SHP77 treated with DMSO at 0.1 percent for 48 hours (cell line): ENCODE measurements at regions not wholly inside any gene's neighbourhood (a gene's known extent, or its start where the extent isn't known, plus 50 kb on each side); places are given as distances from the start of the nearest gene placed in this dataset.

Experiments
- DNase-seq: peaks from one replicate; lab custom pipeline; 2025; lab: John Stamatoyannopoulos, UW

GRCh38 chr2:43129676-43130547, 96.5 kb downstream of the ZFP36L2 start:
- no peak for DNase-seq

DNA sequence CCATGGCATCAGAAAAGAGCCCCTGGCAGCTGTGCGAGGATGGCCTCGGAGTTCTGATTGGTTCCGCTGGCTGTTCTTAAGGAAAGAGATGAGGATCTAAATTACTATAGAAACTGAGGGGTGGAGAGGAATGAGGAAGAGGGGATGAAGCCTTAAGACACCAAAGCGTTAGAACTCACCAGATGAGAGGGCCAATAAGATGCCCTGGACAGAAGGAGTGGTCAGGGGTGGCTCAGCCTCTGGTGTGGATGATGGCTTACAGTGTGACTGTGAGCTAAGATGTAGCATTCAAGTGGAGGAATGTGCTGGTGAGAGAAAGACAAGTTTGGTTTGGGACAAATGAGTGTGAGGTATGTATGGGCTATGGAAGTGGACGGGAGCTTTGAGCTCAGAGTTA, 97.8 kb downstream of the ZFP36L2 start:
- DNase-seq: no peak

DNA sequence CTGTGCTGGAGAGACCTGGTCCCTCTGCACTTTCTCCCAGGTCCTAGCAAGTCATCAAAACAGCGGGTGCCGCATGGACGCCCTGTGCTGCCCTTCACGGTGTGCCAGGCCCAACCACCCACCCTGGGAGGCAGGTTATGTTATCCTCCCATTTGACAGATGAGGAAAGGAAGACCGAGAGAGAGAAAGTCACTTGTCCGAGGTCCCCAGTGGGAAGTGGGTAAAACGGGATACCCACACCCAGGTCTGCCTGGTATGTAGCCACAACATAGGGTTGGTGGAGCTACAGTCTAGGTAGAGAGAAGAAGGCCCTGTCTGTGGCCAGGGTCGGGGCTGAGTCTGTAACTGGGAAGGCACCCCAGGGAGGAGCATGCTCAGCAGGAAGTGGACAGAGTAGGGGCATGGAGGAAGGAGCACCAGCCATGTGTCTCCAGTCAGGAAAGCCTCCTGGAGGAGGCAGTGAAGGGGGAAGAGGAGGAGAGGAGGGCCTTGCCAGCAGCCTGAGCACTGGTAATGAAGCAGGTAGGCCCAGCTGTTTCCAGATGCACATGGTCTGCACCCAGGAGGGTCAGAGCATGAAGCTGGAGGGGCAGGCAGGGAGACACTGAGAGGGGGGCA, 98.4 kb downstream of the ZFP36L2 start:
- no peak for DNase-seq

DNA sequence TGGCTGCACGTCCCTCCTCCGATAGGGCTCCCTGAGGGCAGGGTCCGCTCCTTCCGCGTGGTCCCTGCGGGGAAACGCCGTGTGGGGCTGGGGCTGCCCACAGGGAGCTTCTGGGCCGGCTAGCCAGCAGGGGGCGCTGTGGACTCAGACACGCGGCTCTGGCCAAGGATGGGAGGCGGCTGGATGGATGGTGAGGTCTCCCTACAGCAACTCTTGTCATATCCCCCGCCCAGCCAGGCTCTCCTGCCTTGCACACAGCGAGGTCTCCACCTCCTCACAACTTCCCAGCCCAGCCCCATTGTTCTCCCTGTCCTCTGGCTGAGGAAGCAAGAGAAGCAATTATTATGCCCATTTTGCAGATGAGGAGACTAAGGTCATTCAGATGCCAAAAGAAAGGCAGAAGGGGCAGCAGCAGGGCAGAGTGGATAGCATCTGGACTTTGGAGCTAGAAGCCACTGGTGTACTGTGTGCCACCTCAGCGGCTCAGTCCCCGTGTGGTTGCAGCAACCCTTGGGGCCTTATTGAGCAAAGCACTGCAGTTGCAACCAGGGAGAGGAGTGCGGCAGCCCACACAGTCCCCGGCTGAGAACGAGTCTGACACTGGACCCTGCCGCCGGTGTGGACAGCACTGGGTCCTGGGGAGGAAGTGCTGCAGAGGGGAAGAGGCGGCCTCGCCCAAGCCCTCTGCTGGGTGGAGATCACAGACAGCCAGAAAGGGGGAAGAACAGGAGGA, 99.0 kb downstream of the ZFP36L2 start:
- no peak for DNase-seq

- DNase-seq: no peak
Measured at GRCh38 chr2:43126817-43127207, 99.6 kb downstream of the ZFP36L2 start.

DNA sequence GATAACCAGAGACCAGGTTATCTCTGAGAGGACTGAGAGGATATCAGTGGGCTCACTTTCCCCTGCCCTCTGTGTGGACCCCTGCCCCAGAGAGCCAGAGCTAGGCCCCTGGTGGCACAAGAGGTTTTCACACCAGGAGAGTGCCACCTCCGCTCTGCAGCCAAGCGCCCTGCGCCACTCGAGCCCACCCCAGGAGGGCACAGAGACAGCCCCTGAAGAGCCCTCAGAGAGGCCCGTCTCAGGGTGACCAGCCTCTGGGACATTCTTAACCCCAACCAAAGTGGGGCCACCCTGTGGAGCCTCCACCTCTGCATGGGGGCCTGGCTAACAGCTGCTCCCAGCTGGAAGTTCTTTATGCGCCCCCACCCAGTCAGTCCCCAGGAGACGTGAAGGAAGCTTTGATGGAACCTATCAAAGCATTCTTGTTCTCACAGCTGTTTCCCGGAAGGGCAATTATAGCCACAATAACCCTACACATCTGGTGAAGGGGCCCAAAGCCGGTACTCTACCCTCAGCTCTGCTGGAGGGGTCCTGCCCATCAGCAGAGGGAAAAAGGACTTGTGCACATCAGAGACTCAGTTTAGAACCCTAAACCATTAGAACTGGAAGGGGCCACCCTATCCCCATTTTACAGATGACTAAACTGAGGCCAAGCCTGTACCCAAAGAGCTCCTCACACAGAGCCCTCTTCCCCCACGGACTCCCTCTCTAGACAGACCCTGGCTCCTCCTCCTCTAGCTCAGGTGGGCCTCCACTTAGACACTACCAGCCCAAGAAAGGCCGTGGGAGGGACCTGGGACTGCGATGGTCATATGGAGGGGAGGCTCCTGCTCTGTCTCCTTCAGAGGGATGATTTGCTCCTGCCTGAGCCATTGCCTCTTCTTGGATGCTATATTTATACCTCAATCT, 101.1 kb downstream of the ZFP36L2 start:
- no peak for DNase-seq

- DNase-seq: no peak
Measured at GRCh38 chr2:43124687-43125057, 101.7 kb downstream of the ZFP36L2 start.

DNA sequence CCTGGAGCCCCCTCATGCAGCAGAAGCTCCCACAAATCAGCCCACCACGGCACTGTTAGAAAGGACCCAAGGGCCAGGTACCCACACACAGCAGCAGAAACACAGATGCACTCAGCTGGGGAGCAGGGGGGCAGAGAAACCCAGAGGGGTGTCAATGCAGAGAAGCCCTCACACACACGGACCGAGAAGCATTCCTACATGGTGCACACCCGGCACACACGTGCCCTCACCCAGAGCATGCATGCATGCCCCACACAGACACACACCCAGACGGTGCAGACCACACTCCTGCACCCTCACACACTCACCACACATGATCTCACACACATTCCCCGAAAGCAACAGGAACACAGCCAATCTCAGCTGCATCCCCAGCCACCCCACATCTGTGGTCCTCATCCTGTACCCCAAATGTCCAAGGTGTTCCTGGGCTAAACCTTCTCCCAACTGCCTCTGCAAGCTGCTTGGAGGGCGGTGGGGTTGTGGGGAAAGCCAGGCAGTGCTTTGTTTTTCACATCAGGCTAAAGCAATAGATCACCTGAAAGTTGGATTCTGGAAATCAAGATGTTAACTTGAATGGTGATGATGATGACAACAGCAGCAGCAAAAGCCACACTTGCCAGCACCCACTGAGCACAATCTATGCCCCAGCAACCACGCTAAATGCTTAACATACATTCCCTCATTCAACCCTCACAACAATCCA, 102.3 kb downstream of the ZFP36L2 start:
- DNase-seq: no peak

- DNase-seq: no peak
Measured at GRCh38 chr2:43123486-43123885, 102.9 kb downstream of the ZFP36L2 start.

DNA sequence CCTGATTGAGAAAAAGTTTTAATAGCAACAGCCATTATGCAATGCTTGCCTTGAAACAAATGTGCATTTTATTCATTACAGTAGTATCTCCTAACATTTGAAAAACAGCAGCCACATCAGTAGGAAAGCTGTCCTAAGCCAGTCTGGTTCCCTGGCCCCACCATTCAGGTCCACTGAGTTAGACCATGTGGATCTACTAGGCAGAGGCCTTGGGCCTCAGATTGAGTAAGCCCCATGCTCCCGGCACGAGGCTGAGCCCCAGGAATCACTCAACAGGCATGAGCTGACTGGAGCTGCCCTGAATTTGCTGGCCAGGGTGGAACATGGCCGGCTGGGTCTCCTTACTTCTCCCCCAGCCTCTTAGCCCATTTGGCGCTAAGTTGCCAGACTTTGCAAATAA, 103.4 kb downstream of the ZFP36L2 start:
- DNase-seq: no peak

DNA sequence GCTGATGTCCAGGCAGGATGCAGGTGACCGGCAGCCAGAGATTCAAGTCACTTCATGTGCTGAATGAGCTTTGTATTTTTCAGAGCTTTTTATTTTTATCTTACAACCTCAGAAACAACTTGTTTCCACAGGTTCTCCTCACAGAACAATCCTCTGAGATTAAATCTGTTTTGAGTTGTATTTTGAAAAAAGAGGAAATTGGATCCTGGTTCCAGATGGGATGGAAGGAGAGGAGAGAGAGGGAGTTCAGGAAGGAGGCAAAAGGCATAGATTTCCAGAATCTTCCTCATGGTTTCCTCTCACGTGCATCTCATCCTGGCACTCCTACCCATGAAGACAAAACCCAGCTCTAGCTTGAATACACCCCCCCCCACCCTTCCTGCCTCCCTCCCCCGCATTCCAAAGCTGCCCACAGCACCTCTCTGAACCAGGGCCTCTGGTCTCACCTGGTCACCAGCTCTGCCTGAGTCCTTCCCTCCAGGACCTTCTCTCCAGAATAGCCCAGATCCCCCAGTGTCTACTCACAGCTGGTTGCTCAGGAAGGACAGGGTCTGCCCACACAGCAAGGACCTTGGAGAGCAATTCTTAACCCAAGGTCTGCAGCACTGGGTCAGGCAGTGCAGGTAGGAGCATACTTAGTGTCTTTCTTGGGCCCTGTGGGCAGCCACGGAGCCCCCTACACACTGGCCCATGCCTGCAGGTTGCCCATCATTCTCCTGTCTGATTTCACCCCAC, 104.7 kb downstream of the ZFP36L2 start:
- DNase-seq: no peak

DNA sequence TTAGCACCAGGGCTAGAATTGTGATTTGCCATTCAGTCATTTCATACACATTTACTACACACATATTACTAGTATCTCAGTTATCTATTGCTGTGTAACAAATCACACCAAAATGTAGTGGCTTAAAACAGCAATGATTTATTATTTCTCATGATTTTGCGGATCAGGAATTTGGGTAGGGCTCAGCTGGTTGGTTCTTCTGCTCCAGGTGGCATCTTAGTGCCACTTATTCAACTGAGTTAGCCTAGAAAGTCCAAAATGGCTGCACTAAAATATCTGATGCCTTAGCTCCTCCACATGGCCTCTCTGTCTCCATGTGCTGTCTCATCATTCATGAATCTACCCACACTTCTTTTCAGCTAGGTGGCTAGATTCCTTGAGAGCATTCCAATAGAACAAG, 107.1 kb downstream of the ZFP36L2 start:
- DNase-seq: no peak

DNA sequence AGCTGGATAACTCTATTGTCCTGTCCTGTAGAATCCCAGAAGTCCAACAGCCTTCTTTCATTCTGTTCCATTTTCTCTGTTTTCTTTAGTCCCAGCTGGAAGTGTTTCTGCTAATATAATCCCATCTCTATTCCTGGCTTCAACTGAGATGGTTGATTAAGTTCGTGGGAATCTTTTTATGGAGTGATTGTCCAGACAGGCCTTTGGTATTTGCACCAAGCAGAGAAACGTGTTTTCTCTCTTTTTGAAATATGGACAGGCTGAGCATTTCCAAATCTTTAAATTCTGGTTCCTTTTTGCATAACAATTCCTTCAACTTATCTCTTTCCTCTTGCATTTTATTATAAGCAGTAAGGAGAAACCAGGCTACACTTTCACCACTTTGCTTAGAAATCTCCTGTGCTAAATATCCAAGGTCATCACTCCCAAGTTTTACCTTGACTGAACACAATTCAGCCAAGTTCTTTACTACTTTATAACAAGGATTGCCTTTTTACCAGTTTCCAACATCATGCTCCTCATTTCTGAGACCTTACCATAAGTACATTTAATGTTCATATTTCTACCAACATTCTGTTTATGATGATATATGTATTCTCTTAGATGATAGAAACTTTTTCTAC, 108.8 kb downstream of the ZFP36L2 start:
- no peak for DNase-seq

GRCh38 chr2:43116988-43117387, 109.4 kb downstream of the ZFP36L2 start:
- DNase-seq: no peak

DNA sequence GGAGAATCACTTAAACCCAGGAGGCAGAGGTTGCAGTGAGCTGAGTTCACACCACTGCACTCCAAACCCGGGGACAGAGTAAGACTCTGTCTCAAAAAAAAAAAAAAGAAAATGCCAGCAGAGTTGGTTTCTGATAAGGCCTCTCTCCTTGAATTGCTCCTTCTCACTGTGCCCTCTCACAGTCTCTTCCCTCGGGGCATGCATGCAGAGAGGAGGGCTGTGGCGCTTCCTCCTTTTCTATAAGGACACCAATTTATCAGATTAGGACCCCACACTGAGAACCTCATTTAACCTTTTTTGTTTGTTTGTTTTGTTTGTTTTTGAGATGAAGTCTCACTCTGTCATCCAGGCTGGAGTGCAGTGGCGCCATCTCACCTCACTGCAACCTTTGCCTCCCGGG, 110.5 kb downstream of the ZFP36L2 start:
- DNase-seq: no peak

DNA sequence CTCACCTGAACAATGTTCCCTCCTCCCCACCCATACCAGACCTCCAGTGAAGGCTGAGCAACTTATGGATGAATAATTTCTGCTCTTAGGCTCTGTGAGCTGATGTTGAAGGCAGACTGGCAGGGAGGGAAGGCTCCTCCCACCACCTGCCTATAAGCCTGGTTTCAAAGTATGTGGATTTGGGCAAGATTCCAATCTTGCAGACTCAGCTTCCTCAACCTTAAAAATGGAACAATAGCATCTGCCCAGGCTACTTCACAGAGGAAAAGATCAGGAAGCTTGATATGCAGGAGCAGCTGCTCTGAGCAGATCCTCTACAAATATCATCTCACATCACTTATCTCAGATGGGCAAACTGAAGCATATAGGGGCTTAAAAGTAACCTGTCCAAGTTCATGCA, 112.2 kb downstream of the ZFP36L2 start:
- no peak for DNase-seq

DNA sequence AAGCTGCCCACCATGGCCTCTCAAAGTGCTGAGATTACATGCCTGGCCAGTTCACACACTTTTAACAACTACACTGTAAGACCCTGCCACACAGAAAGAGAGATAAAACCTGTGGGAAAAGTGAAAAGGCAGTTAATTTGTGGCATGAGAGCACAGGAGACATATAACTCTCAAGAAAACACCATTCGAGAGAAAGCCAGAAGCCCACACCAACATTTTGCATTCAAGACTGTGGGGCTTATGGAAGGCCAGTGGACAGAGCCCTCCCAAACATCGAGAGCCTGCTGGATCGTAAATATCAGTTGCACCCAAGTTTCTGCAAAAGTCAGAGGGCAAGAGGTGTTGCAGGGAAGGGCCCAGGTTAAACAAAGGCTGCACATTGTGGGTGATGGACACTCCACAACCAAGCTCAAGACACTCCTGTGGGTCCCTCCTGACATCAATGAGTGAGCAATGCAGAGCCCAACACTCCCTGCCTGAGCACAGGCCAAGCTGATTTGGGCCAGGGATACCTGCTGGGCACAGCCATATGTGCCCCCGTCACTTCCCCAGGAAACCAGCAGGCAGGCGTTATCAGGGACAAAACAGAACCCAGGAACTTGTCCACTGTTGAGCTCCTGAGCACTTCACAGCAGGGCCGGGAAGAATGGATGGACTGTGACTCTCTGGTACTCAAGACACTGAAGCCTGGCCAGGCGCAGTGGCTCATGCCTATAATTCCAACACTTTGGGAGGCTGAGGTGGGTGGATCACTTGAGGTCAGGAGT, 114.4 kb downstream of the ZFP36L2 start:
- DNase-seq: no peak

DNA sequence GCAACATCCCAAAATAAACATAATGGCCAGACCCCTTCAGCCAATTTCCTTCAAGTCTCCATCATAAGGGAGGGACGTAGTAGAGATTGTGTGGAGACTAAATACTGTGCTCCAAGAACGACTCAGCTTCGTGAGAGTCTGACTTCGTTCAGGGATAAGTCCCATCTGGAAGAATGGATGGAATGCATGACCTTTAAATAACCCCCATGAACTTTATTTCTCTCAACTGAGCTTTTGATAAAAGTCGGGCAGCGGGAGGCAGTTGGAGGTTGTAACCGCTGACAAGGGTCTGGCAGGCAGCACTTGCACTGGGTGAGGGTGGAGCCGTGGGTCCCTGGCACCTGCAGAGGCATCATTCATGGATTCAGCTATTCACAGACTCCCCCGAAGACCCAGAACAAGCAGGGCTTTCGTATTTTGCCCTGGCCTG, 115.9 kb downstream of the ZFP36L2 start:
- no peak for DNase-seq

- no peak for DNase-seq
Measured at GRCh38 chr2:43109261-43109743, 117.1 kb downstream of the ZFP36L2 start.
